CD4-positive, alpha-beta T cell treated with Interleukin-4 for 4 hours (primary cell): ENCODE measurements at regions not wholly inside any gene's neighbourhood (a gene's known extent, or its start where the extent isn't known, plus 50 kb on each side); places are given as distances from the start of the nearest gene placed in this dataset.
A peak's percentile ranks its signal among the peaks of the same experiment; 100 is the strongest.

Source experiments
- DNase-seq: peaks from one replicate; pipeline ENCODE4 v3.0.0-alpha.2; 2020

GRCh38 chr1:30400507-30400906 lies 322.9 kb downstream of the MATN1 start:
- DNase-seq, result no peak

DNA sequence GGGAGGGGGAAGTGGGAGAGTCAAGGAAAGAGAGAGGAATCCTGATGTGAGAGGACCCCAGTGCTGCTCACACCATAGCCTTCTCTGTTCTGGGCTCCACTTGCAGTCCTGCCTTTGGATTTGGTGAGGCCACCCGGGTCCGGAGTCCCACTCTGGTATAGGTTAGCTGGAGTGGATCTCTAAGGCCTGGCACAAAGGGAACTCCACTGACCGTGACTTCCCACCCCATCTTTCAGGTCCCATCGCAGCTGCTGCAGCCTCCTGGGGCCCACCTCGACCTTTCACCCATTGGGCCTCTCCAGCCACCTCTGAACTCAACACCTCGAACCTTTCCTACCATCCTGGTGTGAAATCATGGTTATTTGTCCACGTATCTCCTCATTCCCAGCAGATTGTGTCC lies 324.4 kb downstream of the MATN1 start:
- no peak for DNase-seq

DNA sequence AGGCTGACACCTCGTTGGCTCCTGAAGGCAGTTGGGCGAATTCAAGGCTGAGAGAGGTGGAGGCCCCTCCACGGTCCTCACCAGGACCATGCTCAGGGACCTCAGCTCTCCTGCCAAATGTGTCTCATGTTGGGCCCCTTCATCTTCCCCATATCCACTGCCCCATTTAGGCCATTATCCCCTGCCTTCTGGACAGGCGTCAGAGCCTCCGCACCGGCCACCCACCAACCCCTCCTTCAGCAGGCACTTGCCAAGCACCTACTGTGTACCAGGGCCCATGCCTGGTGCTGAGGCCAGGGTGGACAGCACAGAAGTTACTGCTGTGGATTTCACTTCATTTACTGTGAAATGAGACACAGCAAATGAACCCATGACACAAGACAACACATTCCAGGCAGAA lies 325.8 kb downstream of the MATN1 start:
- DNase-seq, result no peak

GRCh38 chr1:30395631-30396030 lies 327.8 kb downstream of the MATN1 start:
- DNase-seq, result no peak

- no peak for DNase-seq
Measured at GRCh38 chr1:30388386-30388785, 335.0 kb downstream of the MATN1 start.

DNA sequence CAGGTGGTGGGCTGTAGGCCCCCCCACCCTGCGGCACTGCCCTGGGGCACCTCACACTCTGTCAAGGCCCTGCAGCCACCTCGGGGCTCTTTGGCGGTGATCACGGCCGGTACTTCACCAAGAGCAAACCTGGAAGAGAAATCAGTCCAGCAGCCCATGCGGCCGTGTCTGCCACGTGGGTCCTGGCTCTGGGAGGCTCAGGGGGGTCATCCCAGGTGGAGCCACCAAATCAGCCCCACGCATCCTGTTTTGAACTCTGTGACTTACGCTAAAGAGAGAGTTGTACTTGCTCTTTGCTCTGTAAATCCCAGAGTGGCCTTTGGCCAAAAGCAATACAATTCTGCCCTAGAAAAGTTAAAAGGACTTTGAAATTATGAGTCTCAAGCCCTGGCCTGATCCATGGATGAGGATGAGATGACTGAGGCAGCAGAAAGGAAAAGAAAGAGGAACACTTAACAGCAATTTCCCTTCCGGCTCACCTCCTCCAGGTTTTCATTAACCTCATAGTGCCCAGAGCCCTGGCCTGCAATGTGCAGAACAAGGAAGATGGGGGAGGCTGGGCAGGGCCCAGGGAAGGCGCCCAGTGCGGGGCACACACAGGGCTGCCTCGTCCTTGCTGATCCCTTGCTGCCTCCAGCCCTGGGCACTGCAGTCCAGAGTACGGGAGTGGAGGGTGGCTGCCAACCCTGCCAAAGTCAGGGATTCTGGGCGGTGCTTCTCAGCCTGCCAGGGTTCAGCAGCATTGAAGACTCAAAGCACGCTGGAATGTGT lies 337.0 kb downstream of the MATN1 start:
- no peak for DNase-seq

- DNase-seq, result no peak
Measured at GRCh38 chr1:30385246-30385995, 338.0 kb downstream of the MATN1 start.

DNA sequence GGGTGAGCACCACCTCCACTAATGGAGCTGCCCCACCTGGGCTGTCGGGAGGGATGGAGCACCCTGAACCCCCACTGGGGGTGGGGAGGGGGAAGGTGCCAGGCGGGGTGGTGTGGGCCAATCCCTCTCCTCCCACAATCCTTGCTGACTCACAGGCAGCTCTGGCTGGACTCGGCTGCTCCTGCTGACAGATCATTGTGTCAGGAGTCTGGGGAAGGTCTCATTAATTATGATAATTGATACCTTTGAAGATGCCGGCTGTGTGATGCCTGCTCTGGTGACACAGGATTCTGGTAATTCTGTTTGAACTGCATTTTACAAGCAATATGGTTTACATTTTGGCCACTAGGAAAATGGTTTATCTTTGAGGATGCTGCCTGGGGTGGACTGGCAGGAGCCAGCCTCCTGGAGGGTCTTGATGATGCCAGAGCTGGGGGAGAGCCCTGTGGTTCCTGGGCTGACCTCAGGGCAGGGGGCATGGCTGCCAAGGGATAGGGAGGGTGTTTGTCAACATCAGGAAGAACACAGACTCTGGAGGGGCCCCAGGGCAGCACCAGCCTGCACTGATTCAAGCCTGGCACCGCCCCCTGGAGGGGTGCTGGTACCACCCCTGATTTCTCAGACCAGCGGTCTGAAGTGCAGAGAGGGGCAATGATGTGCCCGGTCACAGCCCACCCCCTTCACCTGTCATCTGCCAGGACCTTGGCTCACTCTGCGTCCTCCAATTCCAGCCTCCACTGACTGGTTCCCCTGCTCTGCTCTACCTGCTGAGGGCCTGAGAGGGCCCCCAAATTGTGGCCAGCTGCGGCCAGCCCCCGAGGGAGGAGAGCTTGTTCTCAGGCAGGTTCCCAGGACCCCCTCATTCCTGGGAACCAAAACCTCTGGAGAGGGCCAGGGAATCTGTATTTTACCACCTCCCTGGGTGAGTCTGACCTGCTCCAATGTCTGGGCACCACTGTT lies 338.8 kb downstream of the MATN1 start:
- DNase-seq, result no peak

GRCh38 chr1:30383221-30383711 lies 340.1 kb downstream of the MATN1 start:
- no peak for DNase-seq

GRCh38 chr1:30382496-30382895 lies 340.9 kb downstream of the MATN1 start:
- DNase-seq, result no peak

GRCh38 chr1:30381671-30382365 lies 341.6 kb downstream of the MATN1 start:
- no peak for DNase-seq

- no peak for DNase-seq
Measured at GRCh38 chr1:30381266-30381665, 342.1 kb downstream of the MATN1 start.

DNA sequence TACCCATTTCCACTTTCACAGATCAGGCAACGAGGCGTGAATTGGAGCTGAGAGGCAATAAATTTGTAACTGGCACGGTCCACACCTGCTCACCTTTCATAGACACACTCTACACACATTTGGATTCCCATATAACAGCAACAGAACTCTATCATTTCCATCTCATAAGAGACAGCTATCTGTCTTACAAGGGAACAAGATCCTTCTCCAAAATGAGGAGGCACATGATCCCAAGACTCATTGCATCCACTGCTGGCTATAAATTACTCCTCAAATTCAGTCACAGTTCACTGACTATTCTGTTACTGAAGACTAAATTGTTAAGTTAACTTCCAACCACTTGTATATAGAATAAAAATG lies 342.8 kb downstream of the MATN1 start:
- no peak for DNase-seq

- DNase-seq, result peak; percentile 70
Measured at GRCh38 chr1:30379684-30380624, 343.4 kb downstream of the MATN1 start.

GRCh38 chr1:30378991-30379581 lies 344.3 kb downstream of the MATN1 start:
- no peak for DNase-seq

- DNase-seq, result no peak
Measured at GRCh38 chr1:30378003-30378596, 345.3 kb downstream of the MATN1 start.

- no peak for DNase-seq
Measured at GRCh38 chr1:30377230-30378002, 346.0 kb downstream of the MATN1 start.

GRCh38 chr1:30376054-30376697 lies 347.2 kb downstream of the MATN1 start:
- DNase-seq, result no peak

- DNase-seq, result no peak
Measured at GRCh38 chr1:30375156-30375555, 348.2 kb downstream of the MATN1 start.
